ENCODE measurements at regions not wholly inside any gene's neighbourhood (a gene's known extent, or its start where the extent isn't known, plus 50 kb on each side); places are given as distances from the start of the nearest gene placed in this dataset.
A peak's percentile ranks its signal among the peaks of the same experiment; 100 is the strongest.

- no peak for DNase-seq (ENCODE audit: low spot score)
Measured at GRCh38 chr2:34107811-34108210, 508.7 kb upstream of the FAM98A start.

- peak; percentile 79 for DNase-seq (ENCODE audit: low spot score)
Measured at GRCh38 chr2:34105006-34105767, 506.1 kb upstream of the FAM98A start.

- peak; percentile 25 for DNase-seq (ENCODE audit: low spot score)
Measured at GRCh38 chr2:34104601-34105000, 505.5 kb upstream of the FAM98A start.

DNA sequence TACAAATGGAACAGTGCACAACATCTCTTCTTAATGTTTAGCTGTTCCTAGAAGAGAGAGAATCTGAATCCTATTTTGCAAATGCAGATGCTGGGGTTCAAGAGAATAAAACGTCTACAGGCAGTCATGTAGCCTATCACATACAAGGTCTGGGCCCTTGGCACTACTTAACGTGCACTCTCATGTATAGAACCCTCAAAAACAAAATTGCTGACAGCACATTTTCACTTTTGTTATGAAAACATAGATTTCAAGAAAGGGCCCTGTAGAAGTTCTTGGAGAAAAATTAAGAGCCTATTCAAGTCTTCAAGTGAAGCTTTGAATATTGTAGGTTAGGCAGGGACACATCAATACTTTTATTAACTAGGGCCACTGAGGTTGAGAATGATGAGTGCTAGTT lies 504.3 kb upstream of the FAM98A start:
- DNase-seq (ENCODE audit: low spot score): no peak

GRCh38 chr2:34102339-34102738 lies 503.2 kb upstream of the FAM98A start:
- DNase-seq (ENCODE audit: low spot score): peak; percentile 31

DNA sequence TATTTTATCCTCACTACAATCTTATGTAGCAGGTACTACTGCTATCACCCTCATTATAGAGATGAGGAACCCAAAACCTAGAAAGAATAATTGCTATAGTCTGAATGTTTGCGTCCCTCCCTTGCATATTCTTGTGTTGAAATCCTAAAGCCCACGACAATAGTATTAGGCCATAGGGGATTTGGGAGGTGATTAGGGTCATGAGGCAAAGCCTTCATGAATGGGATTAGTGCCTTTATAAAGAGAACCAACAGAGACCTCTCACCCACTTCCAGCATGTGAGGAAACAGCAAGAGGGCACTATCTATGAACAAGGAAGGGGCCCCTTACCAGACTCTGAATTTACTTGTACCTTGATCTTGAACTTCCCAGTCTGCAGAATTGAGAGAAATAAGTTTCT lies 500.3 kb upstream of the FAM98A start:
- no peak for DNase-seq (ENCODE audit: low spot score)

DNA sequence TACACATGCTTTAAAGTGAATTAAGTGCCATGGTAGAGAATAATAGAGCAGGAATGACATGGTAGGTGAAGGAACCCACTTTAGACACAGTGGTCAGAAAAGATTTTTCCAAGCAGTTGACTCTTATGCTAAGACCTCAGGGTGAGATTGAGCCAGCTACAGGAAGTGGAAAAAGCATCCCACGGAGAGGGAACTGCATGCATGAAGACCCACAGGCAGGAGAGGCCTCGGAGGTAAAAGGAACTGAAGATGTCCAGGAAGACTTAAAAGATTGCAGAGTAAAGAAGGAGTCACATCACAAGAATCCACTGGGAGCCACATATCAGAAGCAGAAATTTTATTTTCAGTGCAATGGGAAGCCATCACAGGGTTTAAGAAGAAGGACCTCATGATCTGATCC lies 499.2 kb upstream of the FAM98A start:
- no peak for DNase-seq (ENCODE audit: low spot score)

DNA sequence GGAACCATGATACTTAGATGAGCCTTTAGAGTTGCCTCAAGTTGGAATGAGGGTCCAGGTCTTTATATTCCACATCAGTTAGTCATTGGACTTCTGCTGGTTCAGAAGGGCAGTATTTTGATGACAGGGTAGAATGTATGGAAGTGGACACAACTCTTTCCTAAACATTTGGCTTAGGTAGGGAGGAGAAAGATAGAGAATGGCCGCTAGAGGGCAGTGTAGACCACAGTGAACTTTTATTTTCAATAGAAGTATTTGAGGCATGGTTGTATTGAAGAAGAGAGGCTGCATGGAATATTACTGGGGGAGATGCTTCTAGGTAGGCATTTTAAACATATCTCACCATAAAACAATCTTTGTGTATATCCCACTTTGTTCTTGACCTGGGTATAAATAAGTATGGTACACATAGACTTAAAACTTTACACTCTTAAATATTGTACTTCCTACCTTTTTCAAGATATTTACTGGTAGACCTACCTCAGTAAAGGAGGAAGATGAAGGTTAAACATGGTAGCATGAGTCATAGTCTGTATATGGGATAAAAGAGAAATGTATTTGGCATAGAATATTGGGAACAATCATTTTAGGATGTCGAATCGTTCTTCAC lies 497.6 kb upstream of the FAM98A start:
- peak; percentile 75 for DNase-seq (ENCODE audit: low spot score)

GRCh38 chr2:34093790-34094189 lies 494.7 kb upstream of the FAM98A start:
- DNase-seq (ENCODE audit: low spot score): no peak

- DNase-seq (ENCODE audit: low spot score): no peak
Measured at GRCh38 chr2:34070196-34070595, 471.1 kb upstream of the FAM98A start.

- no peak for DNase-seq (ENCODE audit: low spot score)
Measured at GRCh38 chr2:34069604-34070003, 470.5 kb upstream of the FAM98A start.

GRCh38 chr2:34050413-34050812 lies 451.3 kb upstream of the FAM98A start:
- no peak for DNase-seq (ENCODE audit: low spot score)

DNA sequence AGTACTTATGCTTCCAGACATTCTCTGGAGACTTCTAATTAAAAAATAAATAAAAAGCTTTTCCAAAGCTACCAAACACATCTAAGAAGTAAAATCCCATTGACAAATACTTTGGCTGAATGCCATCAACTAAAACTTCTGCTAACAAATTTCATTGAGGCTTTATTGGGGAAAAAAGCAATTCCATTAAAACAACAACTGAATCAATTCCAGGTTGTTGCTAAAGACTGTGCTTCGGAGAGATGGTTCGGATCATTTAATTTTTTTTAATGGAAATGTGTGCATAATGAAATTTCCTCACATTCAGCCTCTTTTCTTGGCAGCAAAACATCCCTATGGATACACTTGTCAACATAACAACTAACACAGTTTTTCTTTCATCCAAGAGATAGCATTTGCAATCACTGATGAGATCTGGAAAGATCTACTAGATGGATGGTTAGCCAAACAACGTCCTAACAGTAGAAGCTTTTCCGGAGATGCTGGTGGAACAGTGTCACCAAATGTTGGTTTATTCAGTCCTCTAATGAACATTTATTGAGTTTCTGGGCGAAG lies 446.1 kb upstream of the FAM98A start:
- DNase-seq (ENCODE audit: low spot score): no peak

DNA sequence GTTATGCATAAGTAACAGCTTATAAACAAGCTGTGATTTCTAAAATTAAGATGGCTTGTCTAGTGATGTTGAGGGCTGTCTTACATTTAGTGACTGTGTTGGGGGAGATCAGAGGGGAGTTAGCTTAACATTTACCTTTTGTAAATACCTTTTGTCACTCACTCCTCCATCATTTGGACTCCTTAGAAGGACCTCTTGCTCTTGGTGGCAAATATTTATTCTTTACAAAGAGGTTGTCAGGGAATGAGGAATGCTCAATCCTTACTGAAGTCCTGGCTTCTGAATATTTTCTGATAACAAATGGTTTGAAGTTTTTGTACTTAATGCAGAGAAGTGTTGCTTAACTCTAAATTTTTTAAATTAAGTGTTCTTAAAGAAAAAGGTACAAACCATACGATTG lies 438.8 kb upstream of the FAM98A start:
- no peak for DNase-seq (ENCODE audit: low spot score)

DNA sequence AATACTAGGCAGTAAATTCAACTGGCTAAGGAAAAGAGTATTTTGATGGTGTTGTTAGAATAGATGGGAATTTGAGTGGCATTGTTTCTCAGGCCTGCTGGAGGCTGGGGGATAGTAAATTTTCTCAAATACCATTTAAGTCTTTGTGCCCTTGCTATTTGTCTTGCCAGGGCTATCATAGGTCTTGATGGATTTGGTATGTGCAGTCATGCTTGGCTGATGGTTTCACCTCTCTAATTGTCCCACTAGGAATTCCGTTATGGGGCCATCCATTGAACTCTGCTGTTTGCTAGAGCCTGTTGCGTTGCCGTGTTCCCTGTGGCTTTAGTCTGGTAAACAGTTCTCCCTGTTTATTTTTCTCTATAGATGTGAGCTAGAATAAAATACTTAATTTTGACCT lies 438.1 kb upstream of the FAM98A start:
- no peak for DNase-seq (ENCODE audit: low spot score)

DNA sequence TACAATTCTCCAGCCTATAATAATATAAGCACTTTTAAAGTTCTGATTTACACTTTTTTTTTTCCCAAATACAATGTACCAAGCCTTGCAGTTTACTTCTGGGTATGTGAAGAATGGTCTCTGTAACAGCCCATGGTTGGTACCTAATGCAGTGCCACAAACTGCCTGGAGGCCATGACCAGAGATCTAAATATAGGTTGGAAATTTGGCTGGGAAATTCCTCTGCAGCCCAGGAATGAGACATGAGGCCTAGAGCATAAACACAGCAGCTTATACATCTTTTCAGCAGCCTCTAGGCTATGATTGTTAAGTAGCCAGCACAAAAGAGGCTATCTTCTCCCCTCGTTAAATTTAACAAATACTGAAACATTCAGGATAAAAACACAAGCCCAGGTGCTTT lies 432.0 kb upstream of the FAM98A start:
- DNase-seq (ENCODE audit: low spot score): no peak

GRCh38 chr2:34030273-34030672 lies 431.2 kb upstream of the FAM98A start:
- DNase-seq (ENCODE audit: low spot score): no peak

DNA sequence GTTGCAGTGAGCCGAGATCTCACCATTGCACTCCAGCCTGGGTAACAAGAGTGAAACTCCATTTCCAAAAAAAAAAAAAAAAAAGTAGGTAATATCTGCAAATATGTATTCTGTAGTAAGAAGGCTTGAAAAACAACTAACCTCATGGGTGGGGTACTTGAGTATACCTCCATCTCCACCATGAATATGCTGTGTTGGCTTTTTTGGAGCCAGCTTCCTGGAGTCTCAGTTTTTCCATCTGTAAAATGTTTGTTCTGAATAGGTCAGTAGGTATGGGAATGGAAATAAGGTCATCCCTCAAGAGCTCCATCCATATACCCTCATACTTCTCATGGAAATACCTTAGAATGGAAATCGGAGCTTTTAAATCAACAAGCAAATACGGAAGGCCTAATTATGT lies 430.0 kb upstream of the FAM98A start:
- no peak for DNase-seq (ENCODE audit: low spot score)

DNA sequence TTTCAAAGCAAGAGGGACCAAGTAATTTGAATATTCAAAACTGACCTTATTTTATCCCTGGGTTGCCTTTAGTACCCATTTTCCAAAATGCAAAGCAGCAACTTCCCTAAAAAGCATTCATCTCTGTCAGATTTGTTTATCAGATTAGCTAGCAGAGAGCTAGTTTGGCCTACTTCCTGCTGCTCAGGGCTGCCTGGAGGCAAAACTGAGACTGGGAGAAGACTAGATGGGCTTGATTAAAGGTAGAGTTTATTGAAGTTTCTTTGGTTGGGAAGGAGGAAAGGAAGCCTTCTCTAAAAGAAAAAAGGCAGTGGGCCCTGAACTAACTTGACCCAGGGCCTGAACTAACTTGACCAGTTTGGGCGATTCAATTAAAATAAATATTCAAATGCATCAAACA lies 426.1 kb upstream of the FAM98A start:
- no peak for DNase-seq (ENCODE audit: low spot score)

DNA sequence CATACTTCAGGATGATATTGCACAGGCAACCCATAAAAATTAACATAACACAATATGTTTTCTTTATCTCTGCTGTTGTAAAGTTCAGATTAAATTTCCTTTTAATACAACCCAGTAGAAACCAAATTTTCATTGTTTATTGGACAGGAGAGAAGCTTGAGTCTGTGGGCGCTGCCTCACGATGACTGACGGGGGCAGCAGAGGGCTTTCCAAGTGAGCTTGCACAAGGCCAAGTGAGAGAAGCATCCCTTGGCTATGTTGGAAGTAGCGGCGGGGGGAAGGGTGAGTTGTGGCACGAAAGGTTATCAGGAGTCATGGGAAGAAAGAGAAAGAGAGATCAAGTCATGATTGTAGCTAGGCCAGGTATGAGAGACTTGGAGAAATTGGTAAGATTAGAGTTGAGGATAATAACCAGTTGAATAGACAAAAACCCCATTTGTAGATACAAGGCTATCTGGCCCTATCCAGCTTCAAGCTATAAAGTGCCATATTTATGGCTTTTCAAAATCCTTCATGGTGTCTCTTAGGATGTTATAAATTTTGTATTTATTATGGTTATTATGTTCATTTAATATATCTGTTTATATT lies 413.7 kb upstream of the FAM98A start:
- peak; percentile 60 for DNase-seq (ENCODE audit: low spot score)

- no peak for DNase-seq (ENCODE audit: low spot score)
Measured at GRCh38 chr2:34011684-34012083, 412.6 kb upstream of the FAM98A start.

- DNase-seq (ENCODE audit: low spot score): no peak
Measured at GRCh38 chr2:34005901-34006300, 406.8 kb upstream of the FAM98A start.

- DNase-seq (ENCODE audit: low spot score): no peak
Measured at GRCh38 chr2:34004936-34005335, 405.8 kb upstream of the FAM98A start.

Measured in A172 (cell line).